Hematopoietic multipotent progenitor cell treated with erythropoietin and hydrocortisone succinate and interleukin-3 and kit ligand, for 15 days (in vitro differentiated cells): ENCODE measurements at regions not wholly inside any gene's neighbourhood (a gene's known extent, or its start where the extent isn't known, plus 50 kb on each side); places are given as distances from the start of the nearest gene placed in this dataset.

Experiments
- DNase-seq: peaks from one replicate; pipeline ENCODE4 v3.0.0-alpha.2; 2015; ENCODE audit warnings: low spot score

DNA sequence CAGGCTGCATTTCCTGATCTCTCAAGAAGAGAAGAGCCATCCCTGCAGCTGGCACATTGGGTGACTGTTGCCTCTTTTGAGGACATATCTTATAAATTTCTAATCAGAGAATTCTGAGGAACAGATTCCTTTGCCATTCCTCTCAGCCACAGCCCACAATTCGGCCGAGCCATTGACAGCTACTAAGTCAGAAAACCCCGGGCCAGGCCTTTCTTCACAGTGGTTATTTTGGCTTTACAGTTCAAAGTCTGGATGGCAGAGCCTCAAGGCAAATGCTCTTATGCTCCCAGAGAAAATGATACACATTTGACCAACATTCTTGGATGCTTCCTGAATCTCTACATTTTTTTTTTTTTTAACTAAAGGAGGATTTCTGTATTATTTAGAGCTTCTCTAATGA, 138.4 kb upstream of the FRMD6 start:
- DNase-seq: no peak

- DNase-seq: no peak
Observed at GRCh38 chr14:51513933-51514332, 137.8 kb upstream of the FRMD6 start.

GRCh38 chr14:51515611-51516010, 136.1 kb upstream of the FRMD6 start:
- DNase-seq: no peak

DNA sequence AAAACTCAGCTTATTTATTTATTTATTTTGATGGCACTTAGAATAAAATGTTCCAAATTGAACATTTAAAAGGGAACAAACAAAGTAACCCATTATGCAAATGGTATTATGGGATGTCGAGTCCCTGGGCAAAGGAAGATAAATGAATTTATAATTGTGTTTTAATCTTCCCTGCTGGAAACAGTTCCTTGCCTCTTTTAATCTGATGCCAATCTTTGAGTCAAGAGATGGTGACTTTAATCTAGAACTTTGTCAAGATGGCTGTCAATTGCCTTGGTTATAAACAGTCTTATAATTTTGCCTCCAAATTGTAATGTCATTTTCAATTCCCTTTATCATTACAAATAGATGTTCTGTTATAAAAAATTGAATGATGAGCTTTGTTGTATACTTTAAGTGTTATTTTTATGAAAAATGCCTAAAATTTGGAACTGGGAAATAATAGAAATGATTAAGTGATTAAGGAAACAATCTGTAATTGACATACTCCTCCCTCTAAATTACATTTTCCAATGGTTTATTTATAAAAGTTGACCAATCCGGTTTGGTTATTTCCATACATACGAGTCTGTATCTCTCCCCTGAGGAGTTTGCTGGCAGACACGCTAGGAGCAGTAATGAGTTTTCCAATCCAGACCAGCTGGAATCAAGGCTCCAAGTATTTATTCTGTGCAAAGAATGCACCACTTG, 134.9 kb upstream of the FRMD6 start:
- no peak for DNase-seq

DNA sequence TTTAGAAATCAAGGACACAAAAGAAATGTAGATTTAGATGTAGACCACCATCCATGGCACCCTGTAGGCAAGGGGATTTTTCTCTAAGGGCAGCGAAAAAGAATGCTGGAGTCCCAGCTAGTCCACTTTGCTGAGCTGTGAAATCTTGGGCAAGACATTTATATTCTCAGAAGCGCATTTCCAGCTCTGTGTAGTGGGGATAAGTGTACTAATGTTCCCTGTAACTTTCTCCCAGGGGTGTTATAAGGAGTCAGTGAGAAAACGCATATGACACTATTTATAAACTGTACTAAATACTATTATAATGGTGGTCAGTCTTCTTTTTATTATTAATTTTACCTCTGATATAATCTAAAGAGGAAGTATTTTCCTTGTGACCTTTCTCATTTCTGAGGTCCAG, 133.4 kb upstream of the FRMD6 start:
- no peak for DNase-seq

- no peak for DNase-seq
Observed at GRCh38 chr14:51518711-51519110, 133.0 kb upstream of the FRMD6 start.

- DNase-seq: no peak
Observed at GRCh38 chr14:51520087-51520486, 131.6 kb upstream of the FRMD6 start.

GRCh38 chr14:51521764-51522163, 129.9 kb upstream of the FRMD6 start:
- no peak for DNase-seq

- DNase-seq: no peak
Observed at GRCh38 chr14:51523243-51523642, 128.5 kb upstream of the FRMD6 start.

DNA sequence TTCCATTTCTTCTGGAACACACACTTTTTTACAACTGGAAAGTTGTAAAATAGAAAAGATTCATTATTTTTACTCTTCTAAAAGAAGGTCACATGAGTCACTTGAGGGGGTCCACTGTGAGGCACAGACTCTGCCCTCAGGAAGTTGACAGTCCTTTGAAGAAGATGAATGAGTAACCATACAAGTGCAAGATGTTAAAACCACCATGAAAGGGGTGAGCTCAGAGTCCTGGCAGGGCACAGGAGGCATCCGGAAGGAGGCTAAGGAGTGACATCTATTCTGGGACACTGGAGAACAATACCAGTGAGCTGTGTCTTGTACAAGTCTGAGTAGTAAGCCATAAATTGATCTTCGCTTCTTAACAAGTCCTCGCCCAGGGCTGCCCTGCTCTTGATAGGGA, 126.0 kb upstream of the FRMD6 start:
- DNase-seq: no peak

GRCh38 chr14:51527073-51527472, 124.6 kb upstream of the FRMD6 start:
- DNase-seq: no peak

DNA sequence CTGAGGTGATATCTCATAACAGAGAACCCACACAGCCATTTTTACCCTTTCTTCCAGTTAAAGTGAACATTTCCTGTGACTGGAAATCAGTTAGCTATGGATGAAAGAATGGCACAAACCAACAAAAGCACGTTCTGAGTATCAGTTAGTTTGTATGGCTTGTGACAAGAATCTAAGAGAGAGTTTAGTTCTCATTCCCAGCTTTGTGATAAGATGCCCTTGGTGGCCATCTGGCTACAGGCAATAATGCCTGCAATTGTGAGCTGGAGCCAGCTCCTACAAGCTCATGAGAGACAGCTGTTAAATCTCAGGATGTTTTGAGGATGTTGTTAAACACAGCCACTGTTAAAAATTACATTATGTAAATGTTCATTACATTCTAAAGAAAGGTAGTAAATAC, 122.0 kb upstream of the FRMD6 start:
- DNase-seq: no peak

DNA sequence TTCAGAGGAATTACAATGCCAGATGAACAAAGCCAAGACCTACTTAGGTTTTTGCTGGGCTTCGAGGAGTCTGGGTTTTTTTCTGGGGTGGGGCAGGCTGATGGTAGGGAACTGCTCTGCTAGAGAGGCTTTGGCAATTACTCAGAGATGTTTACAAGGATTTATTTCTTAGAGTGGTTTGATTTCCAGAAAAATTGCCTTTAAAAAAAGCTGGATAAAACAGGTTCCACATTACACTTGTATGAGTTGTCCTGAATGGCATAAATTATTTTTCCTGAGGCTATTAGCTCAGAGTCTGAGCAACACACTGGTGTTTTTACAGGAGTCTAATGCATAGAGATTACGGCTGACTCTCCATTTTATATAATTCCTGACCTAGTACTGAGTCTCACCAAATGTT, 118.5 kb upstream of the FRMD6 start:
- DNase-seq: no peak

DNA sequence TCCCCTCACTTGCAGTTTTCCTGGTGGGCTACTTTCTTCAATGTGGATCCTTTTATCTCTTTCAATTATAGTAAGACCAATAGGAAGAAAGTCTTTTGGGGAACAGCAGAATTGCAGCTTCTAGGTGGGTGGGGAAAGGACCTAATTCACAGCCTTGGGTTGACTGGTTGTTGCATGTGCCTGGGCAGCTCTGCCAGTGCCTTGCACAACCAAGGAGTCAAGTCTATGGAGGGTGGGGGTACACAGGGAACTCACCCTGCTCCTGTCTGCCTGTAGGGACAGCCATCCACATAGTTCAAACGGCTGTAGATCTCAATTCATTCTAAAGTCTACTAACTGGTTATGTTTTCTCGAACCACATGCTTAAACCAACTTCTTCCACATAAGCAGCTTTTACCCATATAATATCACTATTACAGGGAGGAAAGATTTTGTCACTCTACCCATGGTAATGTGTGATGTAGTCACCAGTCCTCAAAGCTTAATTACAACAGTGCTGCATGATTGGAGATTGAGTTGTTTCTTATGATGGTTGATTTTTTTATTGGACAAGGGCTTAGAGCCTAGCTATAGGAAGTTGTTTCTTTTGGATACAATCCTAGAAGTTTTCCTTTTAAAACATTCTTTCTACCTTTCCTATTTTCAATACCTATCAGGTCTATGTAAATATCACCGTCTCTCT, 117.7 kb upstream of the FRMD6 start:
- no peak for DNase-seq

DNA sequence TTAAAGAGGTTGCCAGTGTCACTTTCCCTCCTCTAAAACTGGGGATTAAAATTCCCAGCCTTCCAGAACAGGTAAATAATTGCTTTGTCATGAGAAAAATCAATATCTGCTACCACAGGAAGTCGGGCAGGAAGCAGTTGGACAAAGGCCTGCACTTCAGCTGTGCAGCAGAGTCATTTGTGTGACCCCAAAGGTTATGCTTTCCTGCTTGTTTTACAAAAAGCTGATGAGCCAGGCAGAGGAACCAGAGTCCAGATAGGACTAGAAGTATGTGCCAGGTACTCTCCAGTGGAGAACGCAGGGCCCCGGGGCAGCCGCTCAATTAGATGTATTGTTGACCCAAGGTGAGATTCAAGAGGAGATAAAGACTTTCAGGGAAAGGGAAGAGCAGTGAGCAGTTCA, 117.1 kb upstream of the FRMD6 start:
- no peak for DNase-seq

GRCh38 chr14:51535443-51536044, 116.2 kb upstream of the FRMD6 start:
- DNase-seq: no peak

DNA sequence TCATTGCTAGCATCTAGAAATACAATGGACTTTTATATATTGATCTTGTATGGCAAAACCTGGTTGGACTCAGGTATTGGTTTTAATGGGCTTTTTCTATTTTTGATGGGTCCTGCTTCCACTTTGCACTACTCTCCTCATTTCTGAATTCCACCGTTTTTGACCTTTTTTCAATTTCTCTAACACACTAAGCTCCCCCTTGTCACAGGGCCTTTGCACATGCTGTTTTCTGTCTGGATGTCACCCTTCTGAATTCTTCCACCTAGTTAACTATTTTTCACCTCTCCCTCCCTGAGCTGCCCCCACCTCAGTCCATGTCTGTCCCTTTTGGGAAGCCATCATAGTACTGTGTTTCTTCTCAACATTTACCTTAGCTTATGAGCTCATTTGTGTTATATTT, 112.7 kb upstream of the FRMD6 start:
- DNase-seq: no peak

- DNase-seq: no peak
Observed at GRCh38 chr14:51539571-51540037, 112.1 kb upstream of the FRMD6 start.

GRCh38 chr14:51540364-51540763, 111.3 kb upstream of the FRMD6 start:
- no peak for DNase-seq

DNA sequence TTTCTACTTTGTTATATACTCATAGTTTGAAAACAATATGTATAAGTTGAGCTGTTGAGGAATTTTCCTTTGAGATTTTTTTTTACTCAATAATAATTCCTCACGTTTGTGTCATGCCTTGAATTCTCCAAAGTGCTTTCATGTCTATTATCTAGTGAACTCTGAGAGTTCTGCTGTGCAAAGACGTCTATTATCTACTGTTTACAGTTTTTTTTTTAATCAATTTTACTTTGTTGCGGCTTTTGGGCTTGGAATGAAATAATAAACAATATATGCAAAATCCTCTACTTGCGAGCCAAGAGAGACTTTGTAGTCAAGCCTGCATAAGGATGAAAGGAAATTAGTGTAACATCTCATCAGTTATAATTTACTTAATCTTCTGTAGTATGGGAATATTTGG, 107.2 kb upstream of the FRMD6 start:
- DNase-seq: no peak

DNA sequence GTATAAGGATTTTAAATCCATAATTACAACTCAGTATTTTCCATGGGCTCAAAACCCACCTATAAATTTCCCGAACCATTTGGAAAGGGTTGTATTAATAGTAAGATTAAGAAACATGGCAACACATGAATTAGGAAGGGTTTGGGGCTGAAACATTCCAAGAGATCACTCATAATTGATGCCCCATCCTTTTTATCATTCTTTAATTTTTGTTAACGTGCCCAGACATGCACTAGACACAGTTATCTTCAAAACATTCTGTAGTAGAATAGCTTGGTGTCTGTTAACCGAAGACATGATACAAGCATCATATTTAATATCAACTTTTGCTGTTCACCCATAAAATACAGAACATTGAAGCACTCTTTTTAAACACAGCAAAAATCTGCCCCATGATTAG, 106.8 kb upstream of the FRMD6 start:
- DNase-seq: no peak

GRCh38 chr14:51545396-51545795, 106.3 kb upstream of the FRMD6 start:
- no peak for DNase-seq

DNA sequence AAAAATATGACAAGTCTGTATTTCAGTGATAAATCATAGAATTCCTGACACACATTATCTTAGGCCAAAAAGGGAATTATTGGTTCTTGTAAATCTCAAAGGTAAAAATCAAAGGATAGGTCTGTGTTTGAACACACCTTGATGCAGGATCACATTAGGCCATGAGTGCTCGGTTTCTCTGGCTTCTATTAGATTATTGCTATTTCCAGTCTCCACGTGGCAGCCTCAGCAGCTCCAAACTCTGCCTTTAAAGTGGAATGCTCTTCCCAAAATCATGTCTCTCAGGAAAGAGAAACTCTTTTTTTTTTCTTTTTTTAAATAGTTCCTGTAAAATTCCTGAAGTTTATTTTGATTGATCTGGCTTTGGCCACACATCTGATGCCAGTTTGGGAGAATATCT, 105.6 kb upstream of the FRMD6 start:
- DNase-seq: no peak
